ENCODE measurements at regions not wholly inside any gene's neighbourhood (a gene's known extent, or its start where the extent isn't known, plus 50 kb on each side); places are given as distances from the start of the nearest gene placed in this dataset.

DNA sequence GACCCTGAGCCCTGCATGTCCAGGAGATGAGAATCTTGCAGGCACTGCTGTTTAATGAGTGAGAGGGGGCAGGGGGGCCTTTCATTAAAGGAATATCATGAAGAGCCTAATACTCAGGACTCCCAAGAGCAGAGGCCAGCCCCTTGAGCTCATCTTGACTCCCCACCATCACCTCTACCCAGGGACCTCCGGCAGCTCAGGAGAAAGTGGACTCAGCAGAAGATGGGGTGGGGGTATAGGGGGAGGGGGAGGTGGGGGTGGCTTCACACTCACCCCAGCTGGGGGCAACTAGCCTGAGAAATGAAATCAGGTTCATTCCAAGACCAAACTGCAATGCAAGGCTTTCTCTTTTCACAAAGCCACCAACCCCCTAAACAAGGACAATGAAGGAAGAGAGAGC lies 575.6 kb upstream of the MKI67 start:
- no peak for DNase-seq (ENCODE audit: low read depth)
- TF ChIP-seq, protein P1, sequence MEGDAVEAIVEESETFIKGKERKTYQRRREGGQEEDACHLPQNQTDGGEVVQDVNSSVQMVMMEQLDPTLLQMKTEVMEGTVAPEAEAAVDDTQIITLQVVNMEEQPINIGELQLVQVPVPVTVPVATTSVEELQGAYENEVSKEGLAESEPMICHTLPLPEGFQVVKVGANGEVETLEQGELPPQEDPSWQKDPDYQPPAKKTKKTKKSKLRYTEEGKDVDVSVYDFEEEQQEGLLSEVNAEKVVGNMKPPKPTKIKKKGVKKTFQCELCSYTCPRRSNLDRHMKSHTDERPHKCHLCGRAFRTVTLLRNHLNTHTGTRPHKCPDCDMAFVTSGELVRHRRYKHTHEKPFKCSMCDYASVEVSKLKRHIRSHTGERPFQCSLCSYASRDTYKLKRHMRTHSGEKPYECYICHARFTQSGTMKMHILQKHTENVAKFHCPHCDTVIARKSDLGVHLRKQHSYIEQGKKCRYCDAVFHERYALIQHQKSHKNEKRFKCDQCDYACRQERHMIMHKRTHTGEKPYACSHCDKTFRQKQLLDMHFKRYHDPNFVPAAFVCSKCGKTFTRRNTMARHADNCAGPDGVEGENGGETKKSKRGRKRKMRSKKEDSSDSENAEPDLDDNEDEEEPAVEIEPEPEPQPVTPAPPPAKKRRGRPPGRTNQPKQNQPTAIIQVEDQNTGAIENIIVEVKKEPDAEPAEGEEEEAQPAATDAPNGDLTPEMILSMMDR (conservative IDR thresholded peaks at IDR 0.05; ENCODE audit: low read depth, low read length): no peak
- H3K4me3 ChIP-seq (ENCODE audit: low read length): no peak overlapping the region

GRCh38 chr10:128704716-128705115 lies 578.5 kb upstream of the MKI67 start:
- no peak for DNase-seq (ENCODE audit: low read depth)
- TF ChIP-seq, protein P1 (conservative IDR thresholded peaks at IDR 0.05; ENCODE audit: low read depth, low read length): no peak
- H3K4me3 ChIP-seq (ENCODE audit: low read length): no peak overlapping the region

DNA sequence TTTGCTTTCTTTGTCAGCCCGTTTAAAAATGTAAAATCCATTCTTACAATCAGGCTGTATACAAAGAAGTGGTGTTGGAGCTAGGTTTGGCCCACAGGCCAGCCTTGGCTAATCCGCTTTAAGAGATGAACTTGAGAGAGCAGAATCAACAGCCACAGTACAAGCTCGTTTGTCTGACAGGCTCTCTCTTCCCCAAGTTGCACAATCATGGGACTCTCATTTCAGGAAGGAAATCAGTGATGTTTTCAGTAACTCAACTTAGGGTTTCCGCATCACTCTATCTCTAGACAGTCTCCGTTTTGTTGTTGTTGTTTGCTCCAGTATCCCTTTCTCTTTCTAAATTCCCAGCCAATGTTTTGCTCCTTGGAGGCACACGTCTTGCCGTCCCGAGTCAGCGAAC lies 582.0 kb upstream of the MKI67 start:
- no peak overlapping the region for H3K4me3 ChIP-seq (ENCODE audit: low read length)
- TF ChIP-seq, protein P1 (conservative IDR thresholded peaks at IDR 0.05; ENCODE audit: low read depth, low read length): no peak
- DNase-seq (ENCODE audit: low read depth): no peak

DNA sequence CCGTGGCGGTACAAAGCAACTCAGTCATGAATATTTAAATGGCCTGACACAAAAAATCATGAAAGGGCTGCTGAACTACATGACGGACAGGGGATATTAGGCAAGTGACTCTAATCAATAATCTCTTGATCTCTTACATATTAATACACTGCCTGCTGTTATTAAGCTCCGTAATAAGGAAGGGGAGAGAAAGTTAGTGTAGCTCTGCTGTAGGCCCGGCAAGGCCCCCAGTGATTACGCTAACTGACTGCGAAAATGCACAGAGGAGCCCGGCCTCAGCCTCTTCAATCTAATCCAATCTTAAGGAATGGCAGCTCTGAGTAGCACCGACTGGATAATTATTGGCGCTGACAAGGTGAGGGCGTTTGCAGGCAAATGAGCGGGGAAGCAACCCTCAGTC lies 583.5 kb upstream of the MKI67 start:
- TF ChIP-seq, protein P1 (conservative IDR thresholded peaks at IDR 0.05; ENCODE audit: low read depth, low read length): no peak
- DNase-seq (ENCODE audit: low read depth): no peak
- no peak overlapping the region for H3K4me3 ChIP-seq (ENCODE audit: low read length)

DNA sequence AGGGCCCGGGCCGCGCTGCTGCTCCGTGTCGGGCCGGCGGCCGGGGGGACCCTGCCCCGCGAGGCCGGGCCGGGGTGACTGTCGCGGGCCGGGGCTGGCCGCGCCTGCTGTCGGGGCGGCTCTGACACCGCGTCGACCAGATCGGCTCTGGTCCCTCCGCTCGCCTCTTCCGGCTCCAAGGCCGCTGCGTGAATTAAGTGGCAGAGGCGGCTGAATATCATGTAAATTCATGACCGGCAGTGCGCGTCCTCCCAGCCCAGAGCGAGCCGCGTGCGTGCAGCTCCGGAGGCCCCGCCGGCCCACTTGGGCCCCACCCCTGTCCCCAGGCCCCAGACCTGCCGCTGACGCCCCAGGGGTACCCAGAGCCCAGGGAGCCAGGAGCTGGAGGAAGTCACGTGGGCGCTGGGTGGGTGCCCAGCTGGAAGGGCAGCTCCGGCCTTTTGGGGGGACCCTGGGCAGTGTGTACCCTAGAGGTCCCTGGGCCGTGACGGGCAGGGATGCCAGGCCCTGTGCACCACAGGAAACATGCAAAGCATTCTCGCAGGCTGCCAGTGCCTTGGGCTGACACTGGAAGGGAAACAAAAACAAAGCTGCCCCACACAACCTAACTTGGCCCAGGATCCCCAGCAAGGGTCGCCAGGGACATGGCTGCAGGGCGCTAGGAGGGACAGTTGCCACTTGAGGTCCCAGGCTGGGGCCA lies 584.0 kb upstream of the MKI67 start:
- no peak overlapping the region for H3K4me3 ChIP-seq (ENCODE audit: low read length)
- TF ChIP-seq, protein P1 (conservative IDR thresholded peaks at IDR 0.05; ENCODE audit: low read depth, low read length): no peak
- no peak for DNase-seq (ENCODE audit: low read depth)

GRCh38 chr10:128710798-128711183 lies 584.6 kb upstream of the MKI67 start:
- no peak for DNase-seq (ENCODE audit: low read depth)
- TF ChIP-seq, protein P1 (conservative IDR thresholded peaks at IDR 0.05; ENCODE audit: low read depth, low read length): no peak
- no peak overlapping the region for H3K4me3 ChIP-seq (ENCODE audit: low read length)

DNA sequence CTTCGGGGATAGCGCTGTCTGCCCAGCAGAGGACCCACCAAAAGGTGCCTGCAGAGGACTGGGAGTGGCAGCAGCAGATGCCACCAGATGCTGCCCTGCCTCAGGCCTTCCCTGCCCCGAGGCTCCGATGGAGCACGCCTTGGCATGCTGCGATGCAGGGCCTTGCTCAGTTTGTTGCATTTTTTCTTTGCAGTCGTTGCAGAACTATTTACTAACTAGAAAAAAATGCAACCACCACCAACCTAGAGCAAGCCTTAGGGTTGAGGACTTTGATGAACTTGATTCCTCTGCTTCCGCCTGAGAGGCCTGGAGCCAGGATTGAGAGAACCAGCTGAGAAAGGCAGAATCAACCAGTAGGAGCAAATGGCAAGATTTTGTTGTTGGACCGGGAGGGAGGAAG lies 585.6 kb upstream of the MKI67 start:
- H3K4me3 ChIP-seq (ENCODE audit: low read length): no peak overlapping the region
- no peak for DNase-seq (ENCODE audit: low read depth)
- TF ChIP-seq, protein P1 (conservative IDR thresholded peaks at IDR 0.05; ENCODE audit: low read depth, low read length): no peak
